GM12875 (cell line): ENCODE measurements at regions not wholly inside any gene's neighbourhood (a gene's known extent, or its start where the extent isn't known, plus 50 kb on each side); places are given as distances from the start of the nearest gene placed in this dataset.

ENCODE experiments used
- H3K4me3 ChIP-seq: one replicate; pipeline ENCODE4 v1.5.1; 2011; ENCODE audit warnings: low read depth, low read length, control low read depth
- CTCF ChIP-seq: IDR thresholded peaks from 2 replicates; pipeline ENCODE4 v1.5.1; 2011; ENCODE audit warnings: low read depth, mild to moderate bottlenecking, control low read depth, inconsistent platforms, low read length, moderate library complexity, borderline replicate concordance; ENCODE audit not compliant: insufficient read depth

GRCh38 chr6:150711584-150712504, 112.2 kb downstream of the PLEKHG1 start:
- no peak for TF ChIP-seq CTCF
- H3K4me3 ChIP-seq = no peak overlapping the region

GRCh38 chr6:150712505-150713252, 113.0 kb downstream of the PLEKHG1 start:
- no peak for TF ChIP-seq CTCF
- H3K4me3 ChIP-seq = no peak overlapping the region

- no peak overlapping the region for H3K4me3 ChIP-seq
- no peak for TF ChIP-seq CTCF
Measured at GRCh38 chr6:150713487-150713886, 113.8 kb downstream of the PLEKHG1 start.

GRCh38 chr6:150713931-150714330, 114.2 kb downstream of the PLEKHG1 start:
- no peak overlapping the region for H3K4me3 ChIP-seq

GRCh38 chr6:150715133-150715532, 115.4 kb downstream of the PLEKHG1 start:
- no peak for TF ChIP-seq CTCF
- no peak overlapping the region for H3K4me3 ChIP-seq

More at GRCh38 chr6:150713931-150714330, 114.2 kb downstream of the PLEKHG1 start:
- no peak for TF ChIP-seq CTCF

- no peak for TF ChIP-seq CTCF
- H3K4me3 ChIP-seq = no peak overlapping the region
Measured at GRCh38 chr6:150717419-150717818, 117.7 kb downstream of the PLEKHG1 start.
